SW 1271 (cell line): ENCODE measurements at regions not wholly inside any gene's neighbourhood (a gene's known extent, or its start where the extent isn't known, plus 50 kb on each side); places are given as distances from the start of the nearest gene placed in this dataset.
A peak's percentile ranks its signal among the peaks of the same experiment; 100 is the strongest.
"Not testable (repeated sequence)": the region's sequence is repeated elsewhere in the genome, so short reads cannot be mapped to it uniquely, and the experiment has no call there.

Experiments used
- DNase-seq, 2 experiments: peaks; one replicate each; lab custom pipeline; 2025; lab: John Stamatoyannopoulos, UW

DNA sequence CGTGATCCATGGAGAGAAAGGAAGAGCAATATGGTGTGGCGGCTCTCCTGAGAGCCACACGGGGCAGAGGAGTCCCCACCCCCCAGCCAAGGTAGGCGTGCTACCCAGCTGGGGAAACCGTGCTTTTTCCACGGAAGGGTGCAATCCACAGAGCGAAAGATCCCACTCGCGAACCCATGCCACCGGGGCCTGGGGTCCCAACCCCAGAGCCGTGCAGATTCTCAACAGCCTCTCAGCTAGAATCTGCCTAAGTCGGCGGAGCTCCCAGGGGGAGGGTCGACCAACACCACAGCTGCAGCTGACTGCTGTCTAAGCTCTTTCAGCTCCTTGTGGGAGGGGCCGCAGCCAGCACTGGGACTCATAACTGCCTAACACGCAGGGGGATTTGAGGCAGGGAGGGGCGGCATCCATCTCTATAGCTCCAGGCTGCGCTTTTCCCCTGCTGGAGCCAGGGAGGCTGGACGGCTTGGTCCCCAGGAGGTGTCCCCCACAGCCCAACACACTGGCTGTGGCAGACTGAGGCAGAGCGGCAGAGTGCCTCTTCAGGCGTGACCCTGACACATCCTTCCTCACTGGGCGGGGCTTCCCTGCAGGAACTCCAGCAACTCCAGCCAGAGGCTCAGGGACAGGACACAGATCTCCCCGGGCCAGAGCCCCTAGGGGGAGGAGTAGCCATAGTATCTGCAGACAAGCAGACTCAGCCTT, 107.6 kb upstream of the ZBTB20 start:
- no peak for DNase-seq

DNA sequence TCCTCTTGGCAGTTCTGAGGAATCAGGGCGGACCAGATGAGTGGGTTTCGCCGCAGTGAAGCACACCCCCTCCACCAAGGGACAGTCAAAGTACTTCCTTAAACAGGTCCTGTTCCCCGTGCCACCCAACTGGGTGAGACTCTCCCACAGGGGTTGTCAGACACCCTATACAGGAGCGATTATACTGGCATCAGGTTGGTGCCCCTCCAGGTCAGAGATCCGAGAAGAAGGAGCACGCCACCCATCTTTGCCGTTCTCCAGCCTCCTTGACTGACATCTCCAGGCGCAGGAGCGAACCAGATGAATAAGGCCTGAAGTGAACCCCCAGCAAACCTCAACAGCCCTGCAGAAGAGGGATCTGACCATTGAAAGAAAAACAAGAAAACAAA, 108.1 kb upstream of the ZBTB20 start:
- DNase-seq = no peak

DNA sequence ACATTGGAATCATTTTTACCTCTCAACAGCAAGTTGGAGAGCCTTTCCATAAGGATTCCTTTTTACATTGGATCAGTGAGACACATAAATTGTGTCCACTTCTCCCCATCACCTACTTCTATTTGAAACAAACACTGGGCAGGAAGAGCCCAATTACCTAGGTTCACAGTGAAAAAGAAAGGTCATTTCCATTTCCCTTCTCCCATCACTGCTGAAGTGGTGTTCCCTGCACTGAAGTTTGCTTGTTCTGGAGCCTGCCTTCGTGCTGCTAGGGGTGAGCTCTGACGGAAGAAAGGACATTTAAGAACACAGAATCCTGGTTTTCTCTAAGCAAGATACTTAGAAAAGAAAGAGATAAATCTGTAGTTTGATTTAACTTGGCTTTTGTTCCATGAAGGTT, 123.8 kb upstream of the ZBTB20 start:
- DNase-seq = no peak

DNA sequence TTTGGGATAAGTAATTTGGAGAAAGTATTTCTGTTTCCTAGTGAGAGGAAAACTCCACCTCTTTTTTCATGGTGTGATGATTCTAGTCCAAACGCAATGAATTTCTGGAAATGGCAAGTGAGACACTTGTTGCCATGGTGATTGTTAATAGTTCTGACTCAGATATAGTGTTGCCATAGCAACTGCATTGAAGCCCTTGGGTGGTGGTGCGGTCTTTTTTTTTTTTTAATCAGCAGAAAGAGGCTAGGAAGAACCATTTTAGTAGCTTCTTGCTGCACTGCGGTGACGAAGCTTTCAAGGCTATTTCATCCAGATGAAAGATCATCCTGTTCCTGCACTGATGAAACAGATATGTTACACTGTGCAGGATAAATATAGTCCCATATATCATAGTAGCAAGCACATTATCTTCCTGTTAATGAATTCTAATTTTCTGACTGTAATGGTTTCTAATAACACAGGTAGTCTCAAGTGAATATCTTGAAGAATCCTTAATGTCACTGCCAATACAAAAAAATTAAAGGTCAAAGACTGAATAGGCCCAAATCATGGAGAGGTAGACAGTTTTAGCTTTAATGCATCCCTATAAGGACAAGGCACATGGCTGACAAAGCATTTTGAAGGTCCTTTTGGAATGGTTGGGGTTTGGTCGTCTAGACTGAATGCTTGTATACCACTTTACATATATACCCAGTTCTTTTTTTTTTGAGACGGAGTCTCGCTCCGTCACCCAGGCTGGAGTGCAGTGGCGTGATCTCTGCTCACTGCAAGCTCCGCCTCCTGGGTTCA, 125.1 kb upstream of the ZBTB20 start:
- no peak for DNase-seq

DNA sequence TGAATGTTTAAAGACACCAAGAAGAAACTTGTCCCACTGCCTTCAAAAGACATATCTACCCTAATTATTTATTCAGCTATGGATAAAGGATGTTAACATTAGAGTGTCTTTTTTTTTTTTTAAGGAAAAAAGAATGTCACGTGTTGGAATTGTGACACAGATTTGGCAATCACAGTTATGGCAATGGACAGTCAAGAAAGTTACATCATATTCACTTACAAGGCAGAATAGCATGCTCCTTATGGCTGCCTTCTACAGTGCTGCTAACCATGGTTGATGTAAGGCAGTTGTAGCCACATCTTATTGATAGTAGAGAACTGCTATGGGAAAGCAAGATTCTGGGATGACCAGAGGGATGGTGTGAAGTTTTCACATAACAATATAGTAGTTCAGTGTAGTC, 128.8 kb upstream of the ZBTB20 start:
- no peak for DNase-seq

DNA sequence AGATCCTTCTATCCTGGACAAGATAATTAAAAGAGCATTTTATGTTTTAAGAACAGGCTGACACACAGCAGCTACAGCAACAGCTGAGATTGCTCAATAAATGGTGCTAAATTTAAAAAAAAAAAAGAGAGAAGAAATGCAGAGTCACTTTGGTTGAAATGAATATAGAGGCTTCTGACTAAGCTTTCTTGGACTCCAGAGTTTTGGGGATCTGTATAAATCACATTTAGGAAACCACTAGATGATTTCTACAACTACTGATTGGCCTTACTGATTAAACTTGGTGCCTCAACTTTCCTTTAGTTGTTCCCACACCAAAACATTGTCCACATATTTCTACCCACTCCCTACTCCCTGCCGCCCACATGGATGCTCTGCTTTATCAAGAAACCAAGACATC, 132.9 kb upstream of the ZBTB20 start:
- DNase-seq = no peak

DNA sequence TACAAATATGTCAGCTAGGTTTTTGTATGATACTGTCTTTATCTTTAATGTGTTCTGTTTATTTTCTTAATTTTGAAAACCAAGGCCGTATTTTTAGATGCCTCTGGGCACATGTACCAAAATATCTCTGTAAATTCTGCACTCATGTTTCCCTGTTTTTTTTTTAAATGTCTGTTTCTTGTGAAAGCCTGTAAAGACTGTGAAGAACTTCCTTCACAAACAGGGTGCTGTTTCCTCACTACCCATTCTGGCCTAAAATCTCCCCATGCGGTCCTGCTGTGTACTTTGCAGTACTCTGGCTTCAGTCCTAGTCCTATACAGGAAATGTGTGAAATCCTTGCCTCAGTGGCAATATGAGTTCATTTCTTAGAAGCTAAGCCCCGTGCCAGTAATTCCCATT, 133.4 kb upstream of the ZBTB20 start:
- DNase-seq = no peak

DNA sequence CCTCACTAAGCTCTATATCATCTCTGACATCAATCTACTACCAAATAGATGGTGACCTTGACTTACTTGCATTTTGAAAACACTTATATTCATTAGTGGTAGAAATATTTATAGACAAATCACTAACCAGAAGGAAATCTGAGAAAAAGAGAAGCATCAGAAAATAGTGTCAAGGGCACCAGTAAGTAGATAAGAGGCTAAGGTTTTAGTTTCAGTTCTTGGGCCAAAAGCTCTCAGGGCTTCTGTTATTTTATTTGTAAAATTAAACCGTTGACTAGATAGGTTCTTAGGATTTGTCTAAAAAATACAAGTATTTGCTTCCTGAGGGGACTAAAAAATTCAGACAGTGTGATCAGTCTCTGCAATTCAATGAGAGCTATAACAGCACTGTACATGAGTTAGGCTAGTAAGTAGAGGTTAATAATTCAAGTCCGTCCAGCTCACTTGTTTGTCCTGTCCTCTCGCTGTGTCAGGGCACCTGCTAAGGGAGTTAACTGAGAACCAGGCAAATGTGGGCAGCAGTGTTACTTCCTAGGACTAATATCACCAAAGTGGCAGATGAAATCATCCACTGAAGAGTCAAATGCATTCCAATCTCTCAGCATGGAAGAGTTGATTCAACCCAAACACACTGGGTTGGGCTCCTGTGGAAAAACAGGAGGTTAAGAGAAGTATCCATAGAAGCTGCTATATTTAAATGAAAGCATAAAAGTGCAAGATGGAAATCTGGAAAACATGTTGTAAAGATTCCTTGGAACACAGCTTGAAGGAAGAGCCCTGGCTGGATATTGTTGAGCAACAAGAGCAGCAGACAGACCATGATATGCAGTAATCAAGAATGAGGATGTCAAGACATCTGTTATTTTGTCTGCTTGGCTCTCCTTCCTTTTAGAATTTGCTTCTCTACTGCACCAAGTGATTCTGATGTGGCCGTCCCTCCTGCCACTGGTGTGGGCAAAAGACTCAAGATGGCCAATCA, 134.9 kb upstream of the ZBTB20 start:
- no peak for DNase-seq

DNA sequence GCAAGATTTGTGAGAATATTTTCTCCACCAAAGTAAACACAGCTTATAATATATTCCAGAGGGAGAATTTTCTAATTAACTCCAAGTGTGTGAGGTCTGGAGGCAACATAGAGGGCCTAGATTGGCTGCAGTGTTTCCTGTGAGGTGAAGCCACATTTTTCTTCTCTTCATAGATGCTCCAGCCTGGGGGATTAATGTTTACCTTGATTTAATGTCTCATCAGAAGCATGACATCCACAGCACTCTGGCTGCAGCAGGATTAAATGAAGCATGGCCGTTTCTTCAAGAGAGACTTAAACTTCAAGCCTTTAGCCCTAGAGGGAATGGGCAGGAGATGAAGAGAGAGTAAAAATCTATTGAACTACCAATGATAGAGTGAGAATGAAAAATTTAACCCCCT, 137.9 kb upstream of the ZBTB20 start:
- no peak for DNase-seq

DNA sequence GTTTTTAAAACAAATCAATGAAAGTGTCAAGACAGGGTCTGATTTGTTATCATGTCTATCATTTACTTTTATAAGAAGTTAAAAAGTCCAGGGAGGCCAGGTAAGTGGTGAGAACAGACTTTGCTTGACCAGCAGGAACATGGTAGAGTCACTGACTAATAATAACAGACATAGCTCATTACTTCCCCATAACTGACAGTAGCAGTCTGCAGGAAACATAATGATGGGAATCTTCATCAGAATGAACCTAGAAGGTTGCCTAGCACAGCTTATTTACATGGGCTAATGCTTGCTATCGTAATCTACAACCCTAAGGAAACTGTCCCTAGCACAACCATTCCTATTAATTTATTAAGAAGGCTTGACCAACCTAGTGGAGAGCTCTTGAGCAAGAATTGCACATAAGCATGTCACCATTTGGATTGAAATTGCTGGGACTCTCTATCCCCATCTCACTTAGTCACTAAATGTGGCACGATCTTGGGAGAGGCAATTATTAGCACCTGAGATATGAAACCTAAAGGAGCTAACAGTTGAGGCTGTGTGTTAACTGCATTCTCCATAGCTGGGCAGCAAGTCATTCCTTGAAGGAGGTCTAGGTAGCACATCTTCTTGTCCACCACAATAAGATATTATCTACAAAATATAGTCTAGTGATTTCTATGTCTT, 139.6 kb upstream of the ZBTB20 start:
- DNase-seq = no peak

DNA sequence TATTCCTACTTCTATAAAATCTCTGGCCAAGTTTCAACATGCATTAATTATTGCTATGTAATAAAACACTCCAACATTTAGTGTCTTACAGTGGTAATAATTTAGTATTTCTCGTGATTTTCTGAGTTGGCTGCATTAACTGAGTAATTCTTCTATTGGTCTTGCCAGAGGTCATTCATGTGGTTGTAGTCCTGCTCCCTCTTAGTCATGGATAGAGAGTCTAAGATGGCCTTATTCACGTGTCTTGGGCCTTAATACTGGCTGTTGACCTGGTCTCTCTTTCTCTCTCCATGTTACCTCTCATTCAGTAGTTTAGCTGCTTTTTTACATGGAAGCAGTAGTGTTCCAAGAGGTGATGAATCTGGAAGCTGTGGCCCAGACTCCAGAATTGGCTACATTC, 140.1 kb upstream of the ZBTB20 start:
- DNase-seq = no peak

DNA sequence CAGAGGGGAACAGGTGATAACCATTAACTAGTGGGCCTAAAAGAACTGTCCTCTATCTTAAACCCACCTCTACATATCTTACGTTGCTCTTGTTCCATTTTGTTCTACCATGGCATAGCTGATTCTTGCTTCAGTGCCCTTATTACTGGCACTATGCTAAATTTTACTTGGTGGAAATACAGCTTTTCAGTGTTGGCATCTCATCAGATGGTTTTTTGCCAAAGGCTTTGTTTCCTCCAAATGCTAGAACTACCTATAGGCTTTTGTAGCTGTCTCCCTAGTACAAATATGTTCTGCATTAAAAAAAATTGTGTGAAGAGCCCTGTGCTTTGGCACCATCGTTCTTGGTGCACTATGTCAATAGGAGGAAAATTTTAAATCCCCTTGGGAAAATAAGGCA, 145.0 kb upstream of the ZBTB20 start:
- DNase-seq = no peak

DNA sequence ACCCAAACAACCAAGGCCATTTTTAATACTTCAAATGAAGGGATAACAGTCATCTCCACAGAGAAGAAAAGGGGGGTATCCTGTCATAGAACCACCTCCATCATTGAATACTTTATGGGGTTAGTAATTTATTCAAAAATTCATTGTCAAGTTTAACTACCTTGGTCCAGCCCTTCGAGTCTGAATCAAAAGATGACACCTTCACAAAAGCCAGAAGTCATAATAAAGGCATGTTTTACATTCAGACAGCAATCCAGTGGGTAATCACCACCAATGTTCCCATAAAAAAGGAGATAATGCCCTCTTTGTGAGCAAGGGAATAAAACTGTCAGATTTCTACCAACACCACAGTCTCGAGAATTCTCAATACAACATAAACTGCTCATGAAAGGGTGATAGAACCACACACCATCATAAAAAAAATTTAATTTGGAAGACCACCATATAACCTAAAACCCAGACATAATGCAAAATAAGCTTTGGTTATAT, 145.6 kb upstream of the ZBTB20 start:
- no peak for DNase-seq

DNA sequence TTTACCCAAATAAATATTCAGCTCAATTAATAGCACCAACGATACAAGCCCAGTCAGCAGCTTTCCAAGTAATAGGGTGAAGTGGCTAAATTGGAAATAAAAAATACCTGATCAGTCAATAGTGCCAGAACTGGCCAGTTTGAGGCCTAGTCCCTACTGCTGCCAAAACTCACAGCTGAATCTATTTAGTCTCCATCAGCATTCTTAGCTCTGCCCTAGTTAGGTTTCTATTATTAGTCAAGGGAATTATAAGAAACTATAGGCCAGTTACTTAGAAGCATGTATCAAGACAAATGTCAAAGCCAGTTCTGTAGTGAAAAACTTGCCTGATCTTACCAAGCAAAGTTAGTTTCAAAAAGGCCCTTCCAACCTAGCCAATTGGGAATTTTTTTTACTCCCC, 146.2 kb upstream of the ZBTB20 start:
- no peak for DNase-seq

DNA sequence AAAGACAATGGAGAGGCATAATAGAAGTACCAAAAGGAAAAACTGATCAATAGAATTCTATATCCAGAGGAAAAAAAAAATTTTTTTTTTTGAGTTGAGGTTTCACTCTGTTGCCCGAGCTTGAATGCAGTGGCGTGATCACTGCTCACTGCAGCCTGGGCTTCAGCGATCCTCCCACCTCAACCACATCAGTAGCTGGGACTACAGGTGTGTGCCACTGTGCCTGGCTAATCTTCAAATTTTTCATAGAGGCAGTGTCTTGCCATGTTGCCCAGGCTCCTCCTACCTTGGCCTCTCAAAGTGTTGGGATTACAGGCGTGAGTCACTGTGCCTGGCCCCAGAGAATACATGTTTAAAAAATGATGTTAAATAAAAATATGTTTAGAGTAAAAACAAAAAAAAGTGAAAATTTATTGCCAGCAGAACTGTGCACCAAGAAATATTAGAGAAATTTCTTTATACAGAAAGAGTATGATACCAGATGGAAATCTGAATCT, 154.3 kb upstream of the ZBTB20 start:
- no peak for DNase-seq

DNA sequence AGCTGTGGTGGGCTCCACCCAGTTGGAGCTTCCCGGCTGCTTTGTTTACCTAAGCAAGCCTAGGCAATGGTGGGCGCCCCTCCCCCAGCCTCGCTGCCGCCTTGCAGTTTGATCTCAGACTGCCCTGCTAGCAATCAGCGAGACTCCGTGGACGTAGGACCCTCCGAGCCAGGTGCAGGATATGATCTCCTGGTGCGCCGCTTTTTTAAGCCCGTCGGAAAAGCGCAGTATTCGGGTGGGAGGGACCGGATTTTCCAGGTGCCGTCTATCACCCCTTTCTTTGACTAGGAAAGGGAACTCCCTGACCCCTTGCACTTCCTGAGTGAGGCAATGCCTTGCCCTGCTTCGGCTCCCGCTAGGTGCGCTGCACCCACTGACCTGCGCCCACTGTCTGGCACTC, 170.9 kb upstream of the ZBTB20 start:
- not testable (repeated sequence) for DNase-seq

DNA sequence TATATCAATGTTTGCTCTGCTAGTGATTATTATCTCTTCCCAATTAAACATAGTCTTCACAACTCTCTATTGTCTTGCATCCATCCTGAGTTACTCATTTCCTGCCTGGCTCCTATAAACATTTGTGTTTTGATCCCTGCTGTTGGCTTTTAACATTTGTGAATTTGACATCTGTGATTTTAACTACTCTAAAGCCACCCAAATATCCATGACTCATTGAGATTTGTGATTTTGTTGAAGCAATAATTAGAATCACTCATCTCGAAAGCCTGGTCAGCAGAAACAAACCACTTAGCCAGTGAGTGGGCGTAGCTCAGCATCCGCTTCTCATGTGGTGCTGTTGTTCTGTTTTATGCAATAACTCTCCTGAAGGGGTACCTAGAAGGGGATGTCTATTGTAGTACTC, 174.3 kb upstream of the ZBTB20 start:
- DNase-seq = peak in 1 of 2 experiments; percentile 55

DNA sequence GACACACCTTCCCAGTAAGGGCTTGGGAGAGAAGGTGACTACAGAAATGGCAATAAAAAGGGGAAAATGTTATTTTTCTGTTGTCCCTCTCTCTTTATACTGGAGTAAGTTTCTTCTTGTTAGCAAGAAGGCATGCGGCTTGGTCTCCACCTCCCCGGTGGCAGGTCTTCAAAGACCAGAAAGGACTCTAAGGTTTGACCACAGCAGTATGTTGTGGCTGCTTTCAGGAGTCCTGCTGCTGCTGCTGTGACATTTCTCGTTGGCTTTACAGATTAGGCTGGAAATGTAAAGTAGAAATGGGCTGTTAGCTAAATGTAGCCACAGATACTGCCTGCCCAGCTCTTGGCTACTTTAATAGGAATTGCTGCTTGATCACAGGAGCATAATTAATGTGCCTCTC, 175.8 kb upstream of the ZBTB20 start:
- no peak for DNase-seq

DNA sequence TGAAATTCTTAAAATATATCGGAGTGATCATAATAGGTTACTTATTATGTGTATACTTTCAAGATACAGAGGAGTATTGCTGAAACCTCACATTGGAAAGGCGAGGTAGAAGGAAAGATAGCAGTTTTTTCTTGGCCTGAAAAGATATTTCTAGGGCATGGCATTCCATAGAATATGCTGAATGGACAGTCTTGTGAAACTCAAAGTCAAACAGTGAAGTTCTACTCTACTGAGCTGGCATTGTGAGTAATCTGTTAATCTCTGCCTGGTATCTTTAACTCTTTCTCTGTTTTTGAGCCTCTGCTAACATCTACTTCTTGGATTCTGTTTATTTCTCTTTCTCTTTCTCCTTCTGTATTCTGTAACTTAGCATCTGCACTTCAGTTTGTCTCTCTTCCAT, 176.3 kb upstream of the ZBTB20 start:
- no peak for DNase-seq

DNA sequence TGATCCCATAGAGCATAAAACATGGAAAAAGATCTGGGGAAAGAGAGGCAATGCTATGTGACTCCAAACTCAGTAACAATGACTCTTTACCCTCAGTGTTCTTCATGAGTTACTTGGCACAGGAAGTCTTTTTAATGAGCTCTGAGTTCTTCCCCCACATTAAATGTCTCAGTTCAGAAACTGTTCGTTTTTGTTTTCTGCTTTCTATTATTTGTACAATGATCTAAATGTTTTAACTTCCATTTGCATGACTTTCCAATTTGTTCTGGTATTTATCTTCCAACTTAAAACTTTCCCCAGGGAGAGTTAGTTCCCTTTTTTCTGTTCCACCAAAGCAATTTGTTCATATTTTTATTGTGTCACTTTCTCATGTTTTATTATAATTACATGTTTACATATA, 177.0 kb upstream of the ZBTB20 start:
- DNase-seq = no peak

DNA sequence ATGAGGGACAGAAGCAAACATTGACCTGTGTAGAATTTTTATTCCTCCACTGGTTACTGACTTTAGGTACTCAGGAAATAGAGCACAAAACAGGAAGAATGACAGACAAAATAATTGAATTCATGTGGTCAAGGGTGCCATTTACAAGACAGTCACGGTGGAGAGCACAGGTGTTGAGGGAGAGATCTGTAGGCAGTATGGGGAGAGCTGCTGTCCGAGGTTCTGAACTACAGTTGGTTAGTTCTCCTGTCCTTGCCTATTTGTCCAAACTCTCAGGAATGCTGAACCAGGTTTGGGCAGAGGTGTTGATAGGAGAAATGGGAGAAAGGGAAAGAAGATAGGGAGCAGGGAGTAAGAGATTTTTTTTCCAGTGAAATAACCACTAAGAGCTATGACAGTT, 178.5 kb upstream of the ZBTB20 start:
- DNase-seq = no peak

DNA sequence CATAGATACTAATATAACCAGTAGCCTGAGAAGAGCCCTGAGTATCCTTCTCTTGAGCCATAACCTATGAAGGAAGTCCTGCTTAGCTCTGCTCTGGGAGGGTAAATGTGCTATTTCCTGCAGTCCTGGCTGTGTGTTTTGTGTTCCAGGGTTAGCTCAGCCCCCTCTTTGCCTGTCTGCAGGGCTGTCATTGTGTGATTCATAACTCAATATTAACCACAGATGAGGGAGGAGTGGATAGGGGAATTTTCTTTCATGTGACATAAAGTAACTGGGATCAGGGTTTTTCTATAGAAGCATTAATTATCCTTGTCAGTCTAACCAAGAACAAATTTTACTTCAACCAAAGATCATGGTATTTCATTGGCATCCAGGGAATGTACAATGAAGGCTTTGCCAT, 183.3 kb upstream of the ZBTB20 start:
- no peak for DNase-seq
